Suprapubic skin (tissue), 3 donors: ENCODE measurements at regions not wholly inside any gene's neighbourhood (a gene's known extent, or its start where the extent isn't known, plus 50 kb on each side); places are given as distances from the start of the nearest gene placed in this dataset.

Experiments
- POLR2A ChIP-seq, 2 donors: fragments of 450-650 bp; IDR thresholded peaks; one replicate each; pipeline ENCODE4 v1.6.1; 2017; ENCODE audit warnings: antibody characterized with exemption in 2 of 2, mild to moderate bottlenecking in 2 of 2, moderate library complexity in 2 of 2
- TF ChIP-seq, protein P1 (sequence below), 2 donors: fragments of 200-600 bp in 1 of 2; fragments of 450-650 bp in 1 of 2; sonication (generic) in 1 of 2; IDR thresholded peaks; one replicate each; pipeline ENCODE4 v1.5.1; 2016 to 2019; ENCODE audit warnings: antibody characterized with exemption in 2 of 2, mild to moderate bottlenecking in 1 of 2, moderate library complexity in 1 of 2

DNA sequence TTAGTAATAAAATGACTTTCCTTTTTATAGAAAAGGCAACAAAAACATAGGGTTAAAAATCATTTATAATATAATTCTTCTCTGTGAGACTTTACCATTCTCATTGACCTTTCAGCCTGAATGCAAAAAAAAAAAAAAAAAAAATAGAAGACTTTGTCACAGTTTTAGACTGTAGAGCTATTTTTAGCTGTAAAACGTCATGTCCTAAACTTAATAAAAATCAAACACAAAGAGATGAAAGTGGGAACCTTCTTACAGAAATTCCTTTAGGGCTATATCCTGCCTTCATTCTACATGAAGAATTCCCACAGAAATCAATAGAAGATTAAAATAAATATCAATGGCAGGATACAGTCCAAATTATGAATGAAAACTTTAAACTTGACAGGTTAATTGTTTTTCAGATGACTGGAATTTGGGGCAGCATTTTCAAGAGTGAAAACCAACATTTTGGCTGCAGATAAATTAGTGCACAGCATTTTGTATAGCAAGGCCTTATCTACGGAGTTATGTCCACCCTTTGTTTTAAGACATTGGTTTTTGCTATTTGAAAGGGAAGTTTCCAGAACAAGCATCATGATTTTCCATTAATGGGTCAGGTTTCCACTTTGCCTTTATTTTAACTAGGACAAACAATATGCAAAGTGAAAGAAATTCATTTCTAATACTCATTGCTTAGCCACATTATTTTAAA lies 219.5 kb downstream of the SPCS3 start:
- TF ChIP-seq, protein P1, sequence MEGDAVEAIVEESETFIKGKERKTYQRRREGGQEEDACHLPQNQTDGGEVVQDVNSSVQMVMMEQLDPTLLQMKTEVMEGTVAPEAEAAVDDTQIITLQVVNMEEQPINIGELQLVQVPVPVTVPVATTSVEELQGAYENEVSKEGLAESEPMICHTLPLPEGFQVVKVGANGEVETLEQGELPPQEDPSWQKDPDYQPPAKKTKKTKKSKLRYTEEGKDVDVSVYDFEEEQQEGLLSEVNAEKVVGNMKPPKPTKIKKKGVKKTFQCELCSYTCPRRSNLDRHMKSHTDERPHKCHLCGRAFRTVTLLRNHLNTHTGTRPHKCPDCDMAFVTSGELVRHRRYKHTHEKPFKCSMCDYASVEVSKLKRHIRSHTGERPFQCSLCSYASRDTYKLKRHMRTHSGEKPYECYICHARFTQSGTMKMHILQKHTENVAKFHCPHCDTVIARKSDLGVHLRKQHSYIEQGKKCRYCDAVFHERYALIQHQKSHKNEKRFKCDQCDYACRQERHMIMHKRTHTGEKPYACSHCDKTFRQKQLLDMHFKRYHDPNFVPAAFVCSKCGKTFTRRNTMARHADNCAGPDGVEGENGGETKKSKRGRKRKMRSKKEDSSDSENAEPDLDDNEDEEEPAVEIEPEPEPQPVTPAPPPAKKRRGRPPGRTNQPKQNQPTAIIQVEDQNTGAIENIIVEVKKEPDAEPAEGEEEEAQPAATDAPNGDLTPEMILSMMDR (IDR thresholded peaks at IDR 0.05) = no peak
- TF ChIP-seq POLR2A (IDR thresholded peaks at IDR 0.05) = no peak
